Activated CD4-positive, alpha-beta T cell treated with anti-CD3 and anti-CD28 coated beads, Interleukin-2, amount 10 ng/mL, durations not matched to agents 24 days and 14 days (primary cell): ENCODE measurements at regions not wholly inside any gene's neighbourhood (a gene's known extent, or its start where the extent isn't known, plus 50 kb on each side); places are given as distances from the start of the nearest gene placed in this dataset.
"Not testable (repeated sequence)": the region's sequence is repeated elsewhere in the genome, so short reads cannot be mapped to it uniquely, and the experiment has no call there.

Source experiments
- DNase-seq: peaks from one replicate; pipeline ENCODE4 v3.0.0; 2022
- H3K27ac Mint-ChIP-seq: one replicate; pipeline ENCODE4 v1.8.0; 2022; ENCODE audit warnings: mild to moderate bottlenecking, mixed read lengths
- H3K27me3 Mint-ChIP-seq: one replicate; pipeline ENCODE4 v1.8.0; 2022; ENCODE audit warnings: mixed read lengths
- H3K36me3 Mint-ChIP-seq: one replicate; pipeline ENCODE4 v1.8.0; 2022; ENCODE audit warnings: low read depth, mild to moderate bottlenecking, mixed read lengths
- H3K4me1 Mint-ChIP-seq: one replicate; pipeline ENCODE4 v1.8.0; 2021; ENCODE audit warnings: mixed read lengths
- H3K4me3 Mint-ChIP-seq: one replicate; pipeline ENCODE4 v1.8.0; 2022; ENCODE audit warnings: mild to moderate bottlenecking, moderate library complexity, mixed read lengths
- H3K9me3 Mint-ChIP-seq: one replicate; pipeline ENCODE4 v1.8.0; 2021; ENCODE audit warnings: mixed read lengths
- intact Hi-C: fragments of 100-400 bp; cut with micrococcal nuclease; formaldehyde crosslinking; loops from one replicate; pipeline ENCODE4 v1.15.1; 2023

DNA sequence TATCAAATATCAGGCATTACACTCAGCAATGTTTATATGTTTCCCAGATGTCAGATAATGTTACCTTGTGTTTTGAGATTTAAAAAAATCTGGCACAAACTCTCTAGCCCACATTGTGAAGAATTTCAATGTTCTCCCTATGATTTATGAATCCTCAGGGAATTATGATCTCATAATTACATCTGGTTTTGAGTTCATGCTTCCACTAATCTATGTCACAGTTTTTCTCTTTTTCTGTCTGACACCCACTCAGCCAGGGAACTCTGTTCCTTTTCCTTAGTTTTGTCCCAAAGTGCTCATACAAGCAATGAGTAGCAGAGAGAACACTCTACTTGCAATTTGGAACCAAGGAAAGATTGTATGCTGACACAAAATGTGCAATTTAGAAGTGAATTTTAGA is 212.1 kb upstream of the POF1B start:
- Mint-ChIP-seq H3K27ac (no peak overlapping the region), H3K4me3 (no peak overlapping the region), H3K36me3 (no peaks in the 10 kb centered on the region), H3K4me1 (no peaks in the 10 kb centered on the region), H3K9me3 (no peaks in the 10 kb centered on the region), H3K27me3 (no peaks in the 10 kb centered on the region)
- intact Hi-C loops, result no loop called here
- DNase-seq, result no peak

DNA sequence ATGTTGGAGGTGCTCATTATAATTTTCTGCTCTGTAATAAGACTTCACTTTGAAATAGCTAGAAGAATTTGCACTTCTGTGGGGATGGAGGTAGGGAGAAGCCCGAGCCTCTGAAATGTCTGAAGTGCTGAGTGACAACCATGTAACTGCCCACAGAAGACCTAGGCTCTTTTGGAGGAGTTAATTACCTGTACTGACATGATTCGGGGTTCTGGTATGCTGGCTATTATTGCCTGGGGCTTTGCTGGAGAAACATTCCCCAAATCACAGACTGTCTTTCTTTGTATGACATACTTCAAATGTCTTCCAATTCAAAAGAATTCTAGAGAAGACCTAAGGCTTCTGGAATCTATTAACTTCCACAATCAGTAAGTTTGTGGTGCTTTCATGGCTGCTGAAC is 211.2 kb upstream of the POF1B start:
- Mint-ChIP-seq H3K4me3 (no peak overlapping the region), H3K9me3 (no peaks in the 10 kb centered on the region), H3K4me1 (no peaks in the 10 kb centered on the region), H3K36me3 (no peaks in the 10 kb centered on the region), H3K27ac (no peak overlapping the region), H3K27me3 (no peaks in the 10 kb centered on the region)
- intact Hi-C loops, result no loop called here
- DNase-seq, result no peak

GRCh38 chrX:85573801-85574200 is 194.3 kb upstream of the POF1B start:
- intact Hi-C loops, result no loop called here
- no peaks in the 10 kb centered on the region for H3K9me3 Mint-ChIP-seq
- H3K36me3 Mint-ChIP-seq, result no peaks in the 10 kb centered on the region
- H3K27ac Mint-ChIP-seq, result no peak overlapping the region
- H3K4me3 Mint-ChIP-seq, result no peak overlapping the region
- no peaks in the 10 kb centered on the region for H3K27me3 Mint-ChIP-seq
- peaks cover 3% of the 10 kb centered on the region for H3K4me1 Mint-ChIP-seq
- DNase-seq, result no peak

- no peaks in the 10 kb centered on the region for H3K9me3 Mint-ChIP-seq
- no peak for DNase-seq
- no peaks in the 10 kb centered on the region for H3K27me3 Mint-ChIP-seq
- intact Hi-C loops, result no loop called here
- H3K36me3 Mint-ChIP-seq, result no peaks in the 10 kb centered on the region
- no peak overlapping the region for H3K4me3 Mint-ChIP-seq
- H3K27ac Mint-ChIP-seq, result no peak overlapping the region
- peaks cover 3% of the 10 kb centered on the region for H3K4me1 Mint-ChIP-seq
Observed at GRCh38 chrX:85570496-85570895, 191.0 kb upstream of the POF1B start.

DNA sequence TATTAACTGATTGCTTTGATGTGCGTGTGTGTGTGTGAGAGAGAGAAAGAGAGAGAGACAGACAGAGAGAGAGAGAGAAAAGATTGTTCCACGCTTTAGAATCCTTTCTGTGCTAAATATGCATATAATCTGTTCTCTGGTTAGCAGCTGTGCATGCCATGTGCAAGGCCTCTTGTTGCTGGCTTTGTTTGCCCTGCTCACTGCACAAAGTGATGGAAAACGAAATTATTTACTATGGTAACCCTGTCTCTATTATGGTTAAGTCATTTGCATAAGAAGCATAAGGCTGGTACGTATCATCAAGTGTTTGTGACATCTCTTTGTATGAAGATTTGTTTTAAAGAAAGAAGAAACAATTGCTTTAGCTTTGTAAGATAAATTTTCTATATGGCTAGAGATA is 190.2 kb upstream of the POF1B start:
- Mint-ChIP-seq H3K4me1 (peaks cover 3% of the 10 kb centered on the region), H3K27ac (no peak overlapping the region), H3K36me3 (no peaks in the 10 kb centered on the region), H3K4me3 (no peak overlapping the region), H3K9me3 (no peaks in the 10 kb centered on the region), H3K27me3 (no peaks in the 10 kb centered on the region)
- no peak for DNase-seq
- intact Hi-C loops, result no loop called here

DNA sequence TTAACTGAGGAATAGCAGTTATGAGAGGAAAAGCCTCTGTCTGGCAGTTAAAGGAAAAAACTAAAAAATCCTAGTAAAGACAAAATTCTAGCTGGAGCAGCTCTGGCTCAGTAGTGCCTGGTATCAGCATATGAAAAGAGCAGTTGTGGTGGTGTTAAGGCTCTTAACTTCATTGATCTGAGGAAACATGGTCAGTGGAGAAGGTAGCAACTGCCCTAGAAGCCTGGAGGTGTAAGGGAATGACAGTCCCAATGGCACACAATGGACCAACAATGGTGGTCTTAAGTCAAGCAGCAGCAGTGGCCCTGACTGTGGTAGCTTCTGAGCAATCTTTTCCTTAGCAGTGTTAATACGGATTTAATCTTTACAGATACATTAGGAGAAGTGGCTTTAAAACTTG is 189.6 kb upstream of the POF1B start:
- Mint-ChIP-seq H3K9me3 (no peaks in the 10 kb centered on the region), H3K4me1 (peaks cover 3% of the 10 kb centered on the region), H3K4me3 (no peak overlapping the region), H3K27me3 (no peaks in the 10 kb centered on the region), H3K27ac (no peak overlapping the region), H3K36me3 (no peaks in the 10 kb centered on the region)
- DNase-seq, result no peak
- intact Hi-C loops, result no loop called here

DNA sequence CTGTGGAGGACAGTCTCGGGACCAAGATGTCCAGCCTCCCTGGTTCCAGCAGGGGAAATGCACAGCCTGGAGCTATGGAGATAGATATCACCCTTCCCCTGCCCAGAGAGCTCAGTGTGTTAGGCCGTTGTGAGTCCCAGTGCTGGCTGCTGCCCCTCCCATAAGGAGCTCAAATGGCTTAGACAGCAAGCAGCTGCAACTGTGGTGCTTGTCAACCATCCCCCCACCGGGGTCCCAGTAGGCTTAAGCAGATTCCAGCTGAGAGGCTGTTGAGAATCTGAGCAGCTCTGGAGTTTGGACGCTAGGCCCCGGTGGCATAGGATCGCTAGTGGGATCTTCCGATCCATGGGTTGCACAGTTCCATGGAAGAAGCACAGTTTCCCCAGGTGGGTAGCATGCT is 181.8 kb upstream of the POF1B start:
- intact Hi-C loops, result no loop called here
- Mint-ChIP-seq H3K27me3 (no peaks in the 10 kb centered on the region), H3K9me3 (no peaks in the 10 kb centered on the region), H3K27ac (no peak overlapping the region), H3K4me3 (no peak overlapping the region), H3K36me3 (no peaks in the 10 kb centered on the region), H3K4me1 (no peaks in the 10 kb centered on the region)
- no peak for DNase-seq

- H3K9me3 Mint-ChIP-seq, result no peaks in the 10 kb centered on the region
- H3K4me3 Mint-ChIP-seq, result no peak overlapping the region
- no peaks in the 10 kb centered on the region for H3K4me1 Mint-ChIP-seq
- no peak overlapping the region for H3K27ac Mint-ChIP-seq
- H3K27me3 Mint-ChIP-seq, result no peaks in the 10 kb centered on the region
- intact Hi-C loops, result loop anchor here (2.0 to 10.0 kb wide), 3 partner anchors 434 to 817 kb away; no protein-coding TSS in a partner anchor
- H3K36me3 Mint-ChIP-seq, result no peaks in the 10 kb centered on the region
- DNase-seq, result no peak
Observed at GRCh38 chrX:85544609-85545008, 165.1 kb upstream of the POF1B start.

GRCh38 chrX:85543866-85544265 is 164.4 kb upstream of the POF1B start:
- intact Hi-C loops, result loop anchor here (2.0 to 10.0 kb wide), 2 partner anchors 433 to 459 kb away; no protein-coding TSS in a partner anchor
- H3K27ac Mint-ChIP-seq, result no peak overlapping the region

GRCh38 chrX:85529141-85529540 is 149.7 kb upstream of the POF1B start:
- not testable (repeated sequence) for H3K27me3 Mint-ChIP-seq, H3K27ac Mint-ChIP-seq, H3K4me3 Mint-ChIP-seq

More at GRCh38 chrX:85543866-85544265, 164.4 kb upstream of the POF1B start:
- Mint-ChIP-seq H3K27me3 (no peaks in the 10 kb centered on the region), H3K4me1 (no peaks in the 10 kb centered on the region), H3K36me3 (no peaks in the 10 kb centered on the region), H3K9me3 (no peaks in the 10 kb centered on the region), H3K4me3 (no peak overlapping the region)
- no peak for DNase-seq

GRCh38 chrX:85517994-85518718 is 138.7 kb upstream of the POF1B start:
- DNase-seq, result no peak

More at GRCh38 chrX:85529141-85529540, 149.7 kb upstream of the POF1B start:
- intact Hi-C loops, H3K9me3 Mint-ChIP-seq, H3K4me1 Mint-ChIP-seq, H3K36me3 Mint-ChIP-seq, DNase-seq: not testable (repeated sequence)

GRCh38 chrX:85516131-85516530 is 136.7 kb upstream of the POF1B start:
- intact Hi-C loops, result no loop called here
- no peaks in the 10 kb centered on the region for H3K36me3 Mint-ChIP-seq
- H3K4me1 Mint-ChIP-seq, result no peaks in the 10 kb centered on the region
- H3K9me3 Mint-ChIP-seq, result no peaks in the 10 kb centered on the region
- no peak overlapping the region for H3K4me3 Mint-ChIP-seq
- no peak for DNase-seq
- H3K27me3 Mint-ChIP-seq, result no peaks in the 10 kb centered on the region
- H3K27ac Mint-ChIP-seq, result no peak overlapping the region

More at GRCh38 chrX:85517994-85518718, 138.7 kb upstream of the POF1B start:
- Mint-ChIP-seq H3K9me3 (no peaks in the 10 kb centered on the region), H3K27me3 (no peaks in the 10 kb centered on the region), H3K36me3 (no peaks in the 10 kb centered on the region), H3K4me3 (no peak overlapping the region), H3K27ac (no peak overlapping the region), H3K4me1 (no peaks in the 10 kb centered on the region)
- intact Hi-C loops, result no loop called here

DNA sequence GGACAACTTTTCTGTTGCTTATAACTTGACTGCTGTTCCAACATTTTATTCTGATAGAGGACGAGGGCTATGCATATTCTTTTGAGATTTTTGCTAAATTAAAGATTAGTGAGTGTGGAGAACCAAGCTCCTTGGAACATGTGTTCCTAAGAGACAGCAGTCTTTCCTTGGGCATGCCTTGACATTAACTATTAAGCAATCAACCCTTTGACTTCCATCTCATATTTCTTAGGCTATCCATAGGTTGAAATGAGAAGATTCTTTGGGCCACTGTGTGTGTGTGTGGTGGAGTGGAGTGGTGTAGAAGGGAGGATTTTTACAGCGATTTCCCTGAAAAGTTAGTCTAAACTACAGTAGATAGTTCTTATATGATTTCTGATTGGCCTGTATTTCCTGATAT is 127.4 kb upstream of the POF1B start:
- H3K36me3 Mint-ChIP-seq, result no peaks in the 10 kb centered on the region
- intact Hi-C loops, result no loop called here

GRCh38 chrX:85505801-85506200 is 126.3 kb upstream of the POF1B start:
- Mint-ChIP-seq H3K27me3 (no peaks in the 10 kb centered on the region), H3K4me3 (no peak overlapping the region), H3K36me3 (no peaks in the 10 kb centered on the region), H3K9me3 (no peaks in the 10 kb centered on the region), H3K4me1 (no peaks in the 10 kb centered on the region), H3K27ac (no peak overlapping the region)
- no peak for DNase-seq
- intact Hi-C loops, result no loop called here

More for the DNA sequence above, 127.4 kb upstream of the POF1B start:
- Mint-ChIP-seq H3K27me3 (no peaks in the 10 kb centered on the region), H3K9me3 (no peaks in the 10 kb centered on the region), H3K4me3 (no peak overlapping the region), H3K4me1 (no peaks in the 10 kb centered on the region), H3K27ac (no peak overlapping the region)
- no peak for DNase-seq

GRCh38 chrX:85504381-85504780 is 124.9 kb upstream of the POF1B start:
- H3K4me1 Mint-ChIP-seq, result no peaks in the 10 kb centered on the region
- no peaks in the 10 kb centered on the region for H3K9me3 Mint-ChIP-seq
- H3K27ac Mint-ChIP-seq, result no peak overlapping the region
- H3K4me3 Mint-ChIP-seq, result no peak overlapping the region
- no peak for DNase-seq
- H3K27me3 Mint-ChIP-seq, result no peaks in the 10 kb centered on the region
- intact Hi-C loops, result no loop called here
- no peaks in the 10 kb centered on the region for H3K36me3 Mint-ChIP-seq
